ENCODE measurements at regions not wholly inside any gene's neighbourhood (a gene's known extent, or its start where the extent isn't known, plus 50 kb on each side); places are given as distances from the start of the nearest gene placed in this dataset.

DNA sequence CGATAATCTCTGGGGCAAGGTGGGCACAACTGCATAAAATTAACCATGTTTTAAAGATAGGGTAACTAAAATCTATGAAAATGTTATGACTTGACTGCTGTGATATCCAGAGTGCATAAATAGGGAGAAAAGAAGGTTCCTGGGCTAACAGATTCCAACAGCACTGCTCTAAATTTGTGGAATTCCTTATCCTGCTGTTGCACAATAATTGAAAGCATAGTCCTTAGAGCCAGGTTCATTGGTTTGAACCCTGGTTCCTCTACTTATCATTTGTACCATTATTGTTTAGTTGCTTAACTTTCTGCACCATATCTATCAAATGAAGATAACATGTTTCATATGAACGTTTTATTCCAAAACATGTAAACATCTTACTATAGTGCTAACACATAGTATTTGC, 219.0 kb downstream of the NUF2 start:
- TF ChIP-seq, protein P1, sequence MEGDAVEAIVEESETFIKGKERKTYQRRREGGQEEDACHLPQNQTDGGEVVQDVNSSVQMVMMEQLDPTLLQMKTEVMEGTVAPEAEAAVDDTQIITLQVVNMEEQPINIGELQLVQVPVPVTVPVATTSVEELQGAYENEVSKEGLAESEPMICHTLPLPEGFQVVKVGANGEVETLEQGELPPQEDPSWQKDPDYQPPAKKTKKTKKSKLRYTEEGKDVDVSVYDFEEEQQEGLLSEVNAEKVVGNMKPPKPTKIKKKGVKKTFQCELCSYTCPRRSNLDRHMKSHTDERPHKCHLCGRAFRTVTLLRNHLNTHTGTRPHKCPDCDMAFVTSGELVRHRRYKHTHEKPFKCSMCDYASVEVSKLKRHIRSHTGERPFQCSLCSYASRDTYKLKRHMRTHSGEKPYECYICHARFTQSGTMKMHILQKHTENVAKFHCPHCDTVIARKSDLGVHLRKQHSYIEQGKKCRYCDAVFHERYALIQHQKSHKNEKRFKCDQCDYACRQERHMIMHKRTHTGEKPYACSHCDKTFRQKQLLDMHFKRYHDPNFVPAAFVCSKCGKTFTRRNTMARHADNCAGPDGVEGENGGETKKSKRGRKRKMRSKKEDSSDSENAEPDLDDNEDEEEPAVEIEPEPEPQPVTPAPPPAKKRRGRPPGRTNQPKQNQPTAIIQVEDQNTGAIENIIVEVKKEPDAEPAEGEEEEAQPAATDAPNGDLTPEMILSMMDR (IDR thresholded peaks at IDR 0.05 in 4 of 5, conservative IDR thresholded peaks at IDR 0.05 in 1 of 5), result no peak
- no peak for TF ChIP-seq POLR2A (IDR thresholded peaks at IDR 0.05)

Measured in gastrocnemius medialis (tissue), 4 donors.